GM12891 (cell line): ENCODE measurements at regions not wholly inside any gene's neighbourhood (a gene's known extent, or its start where the extent isn't known, plus 50 kb on each side); places are given as distances from the start of the nearest gene placed in this dataset.

Experiments
- DNase-seq: peaks from one replicate; pipeline ENCODE4 v3.0.0; 2011; ENCODE audit warnings: low spot score; ENCODE audit not compliant: insufficient read length
- FAIRE-seq: peaks from 2 replicates; lab custom pipeline; 2011; peaks lifted over from hg19 to GRCh38; lab: Jason Lieb, UNC
- PAX5 ChIP-seq: IDR thresholded peaks from 2 replicates; pipeline ENCODE4 v1.6.1; 2011; ENCODE audit warnings: low read length, moderate library complexity, mild to moderate bottlenecking; ENCODE audit not compliant: insufficient read depth, severe bottlenecking
- POLR2A ChIP-seq: IDR thresholded peaks from 2 replicates; pipeline ENCODE4 v1.6.1; 2011; ENCODE audit warnings: low read depth, low read length, control low read depth
- POLR2AphosphoS5 ChIP-seq: IDR thresholded peaks from 2 replicates; pipeline ENCODE4 v1.6.1; 2011; ENCODE audit warnings: low read depth, low read length, control low read depth
- POU2F2 ChIP-seq: IDR thresholded peaks from 2 replicates; pipeline ENCODE4 v1.6.1; 2011; ENCODE audit warnings: low read depth, mild to moderate bottlenecking, control low read depth, low read length, moderate library complexity
- SPI1 ChIP-seq: IDR thresholded peaks from 2 replicates; pipeline ENCODE4 v1.6.1; 2011; ENCODE audit warnings: low read depth, low read length, control low read depth
- TAF1 ChIP-seq: IDR thresholded peaks from 2 replicates; pipeline ENCODE4 v1.6.1; 2011; ENCODE audit warnings: low read depth, low read length, control low read depth

GRCh38 chr18:73163236-73163635 is 295.4 kb upstream of the NETO1 start:
- FAIRE-seq (no peak), DNase-seq (no peak)
- TF ChIP-seq PAX5 (no peak), POLR2A (no peak), SPI1 (no peak), TAF1 (no peak), POLR2AphosphoS5 (no peak), POU2F2 (no peak)

GRCh38 chr18:73156117-73156516 is 288.3 kb upstream of the NETO1 start:
- no peak for DNase-seq
- FAIRE-seq = no peak
- TF ChIP-seq SPI1 (no peak), POLR2AphosphoS5 (no peak), PAX5 (no peak), POU2F2 (no peak), POLR2A (no peak), TAF1 (no peak)

- FAIRE-seq = no peak
- no peak for DNase-seq
- TF ChIP-seq POLR2AphosphoS5 = no peak
- TF ChIP-seq SPI1 = no peak
- TF ChIP-seq PAX5 = no peak
- TF ChIP-seq TAF1 = no peak
- TF ChIP-seq POLR2A = no peak
- no peak for TF ChIP-seq POU2F2
These were observed 285.5 kb upstream of the NETO1 start for GRCh38 chr18:73153271-73153670.

GRCh38 chr18:73151086-73151485 is 283.3 kb upstream of the NETO1 start:
- DNase-seq = no peak
- TF ChIP-seq POU2F2 (no peak), TAF1 (no peak), POLR2AphosphoS5 (no peak), SPI1 (no peak), PAX5 (no peak), POLR2A (no peak)
- FAIRE-seq = no peak

DNA sequence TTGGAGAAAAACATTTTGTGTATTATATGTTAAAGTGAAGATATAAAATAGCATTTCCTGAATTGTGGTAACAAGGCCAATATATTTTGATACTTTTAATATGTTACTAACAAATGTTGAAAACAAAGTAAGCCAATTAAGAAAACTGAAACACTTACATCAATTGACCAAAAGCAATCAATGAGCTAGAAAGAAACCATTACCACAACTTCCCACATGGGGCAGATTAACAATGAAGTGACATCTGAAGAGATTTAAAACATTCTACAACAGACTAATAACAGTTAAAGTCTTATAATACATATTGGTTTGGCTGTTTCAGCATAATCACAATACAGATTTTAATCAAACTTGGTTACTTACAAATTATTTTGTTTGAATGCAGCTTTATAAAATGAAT is 282.4 kb upstream of the NETO1 start:
- FAIRE-seq = no peak
- no peak for DNase-seq
- TF ChIP-seq POLR2AphosphoS5 (no peak), POU2F2 (no peak), PAX5 (no peak), POLR2A (no peak), SPI1 (no peak)

DNA sequence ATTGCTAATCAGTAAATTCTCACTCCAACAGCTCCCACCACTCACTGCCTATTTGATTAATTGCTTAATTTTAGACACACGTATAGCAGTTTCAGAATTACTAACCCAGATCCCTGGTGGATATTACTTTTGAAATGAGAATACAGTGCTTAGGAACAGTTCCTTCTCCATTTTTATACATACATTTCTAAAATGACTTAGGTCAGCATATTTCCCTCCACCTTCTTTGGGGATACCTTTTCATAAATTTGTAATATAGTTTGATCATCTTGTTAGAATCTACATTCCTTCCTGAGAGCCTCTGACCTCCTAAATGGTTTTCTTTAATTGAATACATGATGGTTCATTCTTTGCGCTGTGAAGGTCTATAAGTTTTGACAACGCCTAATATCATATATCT is 279.8 kb upstream of the NETO1 start:
- TF ChIP-seq PAX5 (no peak), POU2F2 (no peak), SPI1 (no peak), POLR2A (no peak), POLR2AphosphoS5 (no peak)
- FAIRE-seq (no peak), DNase-seq (no peak)

- TF ChIP-seq SPI1 (no peak), POU2F2 (no peak), TAF1 (no peak), PAX5 (no peak), POLR2A (no peak), POLR2AphosphoS5 (no peak)
- FAIRE-seq = no peak
- DNase-seq = no peak
These were observed 276.2 kb upstream of the NETO1 start for GRCh38 chr18:73144030-73144429.

GRCh38 chr18:73136134-73136533 is 268.3 kb upstream of the NETO1 start:
- peak; percentile 23 for FAIRE-seq
- TF ChIP-seq POU2F2 (no peak), PAX5 (no peak), SPI1 (no peak), POLR2A (no peak), POLR2AphosphoS5 (no peak), TAF1 (no peak)

DNA sequence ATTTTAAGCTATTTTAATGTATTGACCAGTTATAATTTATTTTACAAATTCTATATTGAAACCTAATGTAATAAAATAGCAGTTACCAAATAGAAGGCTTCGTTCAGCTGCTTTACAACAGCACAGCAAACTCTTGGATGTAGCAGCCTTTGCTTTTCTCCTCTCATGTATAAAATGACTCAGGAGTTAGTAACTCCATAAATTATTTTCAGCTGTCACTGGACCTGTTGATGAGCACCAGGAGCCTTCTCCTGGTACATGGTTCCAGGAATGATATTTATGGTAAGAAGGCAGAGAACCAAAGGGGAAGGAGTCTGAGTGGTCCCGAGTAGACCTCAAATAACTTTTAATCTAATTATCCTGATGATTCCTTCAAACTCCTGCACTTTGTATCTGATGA is 256.4 kb upstream of the NETO1 start:
- DNase-seq (no peak), FAIRE-seq (no peak)
- no peak for TF ChIP-seq PAX5
- TF ChIP-seq POU2F2 = no peak
- no peak for TF ChIP-seq SPI1
- no peak for TF ChIP-seq POLR2AphosphoS5
- no peak for TF ChIP-seq POLR2A
- TF ChIP-seq TAF1 = no peak

More at GRCh38 chr18:73136134-73136533, 268.3 kb upstream of the NETO1 start:
- no peak for DNase-seq

GRCh38 chr18:73121207-73121606 is 253.4 kb upstream of the NETO1 start:
- FAIRE-seq (no peak), DNase-seq (no peak)
- TF ChIP-seq TAF1 (no peak), POLR2A (no peak), PAX5 (no peak), POU2F2 (no peak), POLR2AphosphoS5 (no peak)
